HPDE6-E6E7 (cell line): ENCODE measurements at regions not wholly inside any gene's neighbourhood (a gene's known extent, or its start where the extent isn't known, plus 50 kb on each side); places are given as distances from the start of the nearest gene placed in this dataset.

Experiments
- DNase-seq: peaks from one replicate; pipeline ENCODE4 v3.0.0; 2011; ENCODE audit warnings: missing footprints; ENCODE audit errors: extremely low spot score

DNA sequence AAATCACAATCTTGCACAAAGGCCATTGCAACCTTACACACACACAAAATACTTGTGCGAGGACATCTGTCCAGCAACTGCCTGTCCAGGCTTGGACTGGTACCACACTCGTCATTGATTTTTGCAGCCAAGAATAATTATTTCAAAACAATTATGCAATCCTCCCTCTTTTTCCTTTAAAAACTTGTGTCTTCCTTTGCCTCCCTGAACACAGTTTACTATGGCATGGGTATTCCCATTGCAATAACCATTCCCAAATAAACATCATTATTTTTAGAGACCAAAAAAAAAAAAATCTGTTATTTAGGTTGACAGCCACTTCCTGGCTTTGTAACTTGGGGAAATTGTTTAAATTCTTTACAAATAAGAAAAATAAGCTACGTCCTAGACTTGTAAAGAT is 54.0 kb downstream of the C11orf91 start:
- no peak for DNase-seq

DNA sequence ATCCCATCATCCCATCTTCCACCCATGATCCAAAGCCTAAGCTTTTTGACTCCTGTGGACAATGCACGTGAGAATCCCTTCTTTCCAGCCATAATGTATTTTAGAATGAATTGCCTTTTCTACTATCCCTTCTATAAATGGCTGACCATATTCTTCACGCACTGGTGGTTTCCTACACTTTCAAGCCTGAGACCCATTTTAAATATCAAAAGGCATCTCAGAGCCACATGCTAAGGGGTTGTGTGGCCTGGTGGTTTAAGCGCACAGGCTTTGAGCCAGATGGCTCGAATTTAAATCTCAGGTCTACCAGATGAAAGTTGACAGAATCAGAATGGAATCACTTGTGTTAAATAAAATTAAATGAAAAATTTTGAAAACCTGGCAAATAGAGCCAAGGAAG is 54.5 kb downstream of the C11orf91 start:
- DNase-seq, result no peak

DNA sequence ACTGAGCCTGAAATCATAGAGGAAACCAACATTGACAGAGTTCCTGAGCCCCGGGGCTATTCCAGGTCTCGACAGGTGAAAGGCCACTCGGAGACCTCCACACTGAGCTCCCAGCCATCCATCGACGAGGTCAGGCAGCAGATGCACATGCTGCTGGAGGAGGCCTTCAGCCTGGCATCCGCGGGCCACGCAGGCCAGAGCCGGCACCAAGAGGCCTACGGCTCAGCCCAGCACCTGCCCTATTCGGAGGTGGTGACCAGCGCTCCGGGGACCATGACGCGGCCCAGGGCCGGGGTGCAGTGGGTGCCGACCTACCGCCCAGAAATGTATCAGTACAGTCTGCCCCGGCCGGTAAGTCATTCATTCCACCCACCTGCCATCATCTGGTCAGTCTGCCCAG is 54.9 kb downstream of the C11orf91 start:
- no peak for DNase-seq

DNA sequence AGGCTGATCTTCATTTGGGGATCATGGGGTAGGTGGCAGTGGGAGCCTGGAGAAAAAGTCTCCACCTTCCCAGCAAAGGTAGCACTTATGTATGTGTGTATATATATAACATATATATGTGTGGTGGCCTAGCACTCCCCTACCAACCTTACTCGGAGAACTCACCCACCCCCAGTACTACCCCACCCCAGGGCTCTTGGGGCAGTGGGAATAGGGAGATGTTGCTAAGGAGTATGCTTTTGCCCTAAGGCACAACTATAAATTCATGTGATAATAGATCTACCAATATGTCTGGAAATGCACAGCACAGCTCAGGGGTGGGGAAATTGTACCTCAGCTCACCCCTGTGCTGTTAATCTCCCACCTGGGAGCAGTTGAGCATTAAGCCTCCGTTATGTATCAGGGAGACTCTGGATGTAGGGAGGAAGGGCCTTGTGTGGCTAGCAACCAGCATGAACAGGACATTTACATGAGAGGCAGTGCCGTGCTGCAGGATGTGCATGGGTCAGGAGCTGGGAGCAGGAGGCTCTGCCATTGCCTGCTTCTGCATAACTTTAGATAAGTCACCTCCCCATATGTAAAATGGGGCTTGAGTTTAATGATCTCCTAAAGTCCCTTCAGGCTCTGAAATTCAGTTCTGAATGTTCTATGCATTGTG is 57.3 kb downstream of the C11orf91 start:
- DNase-seq, result no peak

DNA sequence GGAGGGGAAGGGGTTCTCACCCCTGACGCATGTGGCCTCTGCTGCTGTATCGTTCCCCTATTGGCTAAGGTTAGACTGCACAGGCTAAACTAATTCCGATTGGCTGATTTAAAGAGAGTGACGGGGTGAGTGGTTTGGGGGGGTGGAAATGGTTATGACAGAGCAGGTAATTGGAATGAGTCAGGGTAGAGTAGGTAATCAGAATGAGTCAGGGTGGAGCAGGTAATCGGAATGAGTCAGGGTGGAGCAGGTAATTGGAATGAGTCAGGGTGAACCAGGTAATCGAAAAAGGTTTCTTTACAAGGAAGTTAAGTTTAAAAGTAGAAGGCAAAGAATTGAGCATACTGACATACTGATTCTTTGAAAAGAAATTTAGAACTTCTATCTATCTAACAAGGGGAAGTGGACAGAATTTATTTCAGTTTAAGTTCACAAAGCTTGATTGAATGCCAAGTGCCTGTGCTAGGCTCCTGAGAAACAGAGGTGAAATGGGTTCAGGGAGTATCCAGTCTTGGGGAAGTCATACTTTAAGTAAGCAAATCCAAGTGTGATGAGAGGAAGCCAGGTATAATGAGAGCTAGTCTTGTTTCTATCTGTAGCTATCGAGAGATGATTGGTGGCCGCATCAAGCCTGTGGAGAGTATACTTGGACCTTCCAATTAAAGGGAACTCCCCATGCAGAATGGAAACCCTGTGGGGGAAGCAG is 58.0 kb downstream of the C11orf91 start:
- no peak for DNase-seq

DNA sequence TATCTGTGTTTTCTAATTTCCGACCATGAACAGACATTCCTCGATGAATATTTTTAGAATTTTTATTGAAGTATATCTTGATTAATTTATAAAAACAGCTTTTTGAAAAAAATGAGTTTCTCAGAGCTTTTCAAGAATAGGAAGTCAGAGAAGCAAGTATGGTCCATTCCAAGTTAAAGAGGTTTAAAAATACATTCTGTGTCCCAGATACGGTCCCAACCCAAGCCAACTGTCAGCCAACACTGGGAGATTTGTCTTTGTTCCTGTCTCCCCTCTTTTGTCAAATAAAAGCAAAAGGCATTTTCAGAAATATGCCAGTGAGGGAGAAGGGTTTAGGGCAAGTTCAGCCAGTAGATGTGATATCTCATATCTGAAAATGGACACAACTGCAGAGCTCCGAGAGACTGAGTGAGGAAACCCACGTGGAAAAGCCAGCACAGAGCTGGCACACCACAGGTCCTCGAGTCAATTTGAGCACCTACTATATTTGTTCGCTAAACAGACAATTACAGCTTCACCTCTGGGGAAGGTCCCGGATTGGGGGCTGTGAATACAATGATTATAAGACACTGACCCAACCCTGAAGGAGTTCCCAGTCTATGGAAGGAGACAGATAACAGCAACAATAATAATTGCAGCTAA is 59.8 kb downstream of the C11orf91 start:
- no peak for DNase-seq

DNA sequence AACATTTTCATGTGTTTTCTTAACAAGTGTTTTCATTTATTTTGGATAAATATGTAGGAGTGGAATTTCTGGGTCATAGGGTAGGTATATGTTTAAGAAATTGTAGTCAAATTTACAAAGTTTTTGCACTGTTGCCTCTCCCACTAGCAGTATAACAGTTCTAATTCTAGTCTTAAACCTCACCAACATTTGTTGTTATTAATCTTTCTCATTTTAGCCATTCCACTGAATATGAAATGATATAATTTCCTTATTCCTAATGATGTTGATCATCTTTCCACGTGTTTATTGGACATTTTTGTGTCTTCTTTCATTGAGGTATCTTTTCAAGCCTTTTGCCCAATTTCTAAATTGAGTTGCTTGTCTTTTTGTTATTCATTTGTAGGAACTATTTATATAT is 62.0 kb downstream of the C11orf91 start:
- DNase-seq, result no peak

DNA sequence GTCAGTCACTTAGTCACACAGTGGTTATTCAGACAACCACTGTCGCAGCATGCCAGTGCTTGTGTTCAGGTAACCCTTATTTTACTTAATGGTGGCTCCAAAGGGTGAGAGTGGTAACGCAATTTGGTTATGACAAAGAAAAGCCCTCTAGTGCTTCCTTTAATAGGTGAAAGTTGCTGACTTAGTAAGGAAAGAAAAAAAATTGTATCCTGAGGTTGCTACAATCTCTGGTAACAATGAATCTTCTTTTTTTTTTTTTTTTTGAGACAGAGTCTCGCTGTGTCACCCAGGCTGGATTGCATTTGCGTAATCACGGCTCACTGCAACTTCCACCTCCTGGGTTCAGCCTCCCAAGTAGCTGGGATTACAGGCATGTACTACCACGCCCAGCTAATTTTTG is 64.5 kb downstream of the C11orf91 start:
- DNase-seq, result no peak

DNA sequence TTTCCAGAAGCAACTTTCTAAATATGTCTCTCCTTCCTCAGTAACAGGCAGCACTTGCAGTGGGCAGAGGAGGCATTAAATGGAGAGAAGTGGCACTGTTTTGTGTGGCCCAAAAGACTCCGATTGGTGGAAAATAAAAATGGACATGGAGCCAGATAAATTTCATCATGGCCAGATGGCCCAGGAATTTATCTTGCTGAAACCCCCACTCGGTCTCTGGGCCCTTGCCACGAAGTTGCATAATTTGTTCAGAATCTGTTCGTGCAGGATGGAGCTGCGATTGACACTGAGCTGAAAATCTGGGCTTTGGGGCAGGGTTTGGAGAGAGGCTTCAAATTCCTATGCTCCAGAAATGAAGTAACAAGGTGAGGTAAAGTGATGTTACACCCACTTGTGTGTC is 65.5 kb downstream of the C11orf91 start:
- no peak for DNase-seq

DNA sequence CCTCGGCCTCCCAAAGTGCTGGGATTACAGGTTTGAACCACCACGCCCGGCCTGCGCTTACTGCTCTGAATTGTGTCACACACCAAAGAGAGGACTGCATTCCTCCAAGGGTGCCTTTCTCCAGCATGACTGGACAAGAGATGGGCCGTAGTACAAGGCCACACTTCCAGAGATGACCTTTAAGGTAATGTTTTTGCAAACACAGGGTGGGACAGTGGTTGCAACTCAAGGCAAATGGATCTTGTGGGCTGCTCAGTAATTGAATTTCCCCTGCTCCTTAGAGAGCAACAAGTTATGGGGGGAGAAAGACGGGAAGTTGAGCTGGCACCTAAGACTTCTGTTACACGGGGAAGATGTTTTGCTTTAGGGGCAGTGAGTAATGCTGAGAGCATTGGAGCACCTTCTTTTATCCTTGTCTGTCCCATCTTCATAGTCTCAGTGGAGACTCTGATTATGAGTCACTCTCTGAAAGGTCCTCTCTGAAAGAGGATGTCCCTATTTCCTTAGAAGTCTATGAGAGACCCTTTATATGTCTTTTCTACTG is 66.3 kb downstream of the C11orf91 start:
- DNase-seq, result peak; percentile 69

DNA sequence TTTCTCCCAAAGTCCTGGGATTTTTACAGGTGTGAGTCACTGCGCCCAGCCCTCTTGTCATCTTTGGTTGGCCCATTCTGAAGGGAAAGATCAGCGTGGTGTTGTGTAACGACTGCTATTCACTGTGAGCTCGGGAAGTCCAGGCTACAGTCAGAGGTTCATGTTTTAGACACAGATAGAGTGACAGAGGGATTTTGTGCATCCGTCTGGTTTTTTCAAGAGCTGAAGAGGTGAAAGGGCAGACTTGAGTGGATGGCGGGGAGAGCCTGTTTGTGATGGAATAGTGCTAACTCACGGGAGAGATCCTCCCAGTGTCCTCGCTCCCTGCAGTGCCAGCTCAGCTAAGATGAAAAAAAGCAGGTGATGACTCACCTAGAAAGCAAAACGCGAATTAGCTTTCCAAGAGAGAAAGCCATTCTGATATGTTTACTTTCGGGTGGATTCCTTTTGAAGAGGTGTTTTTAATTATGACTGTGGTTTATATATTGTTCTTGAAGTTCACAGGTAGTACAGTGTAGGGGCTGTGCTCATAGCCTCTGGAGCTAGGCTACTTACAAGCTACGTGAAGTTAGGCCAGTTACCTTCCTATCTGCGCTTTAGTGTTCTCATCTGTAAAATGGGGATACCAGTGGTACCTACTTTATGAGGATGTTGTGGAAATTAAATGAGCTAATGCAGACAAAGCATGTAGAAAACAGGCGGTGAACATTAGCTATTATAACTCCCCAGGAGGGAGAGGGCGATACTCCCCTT is 67.2 kb downstream of the C11orf91 start:
- peak; percentile 92 for DNase-seq

DNA sequence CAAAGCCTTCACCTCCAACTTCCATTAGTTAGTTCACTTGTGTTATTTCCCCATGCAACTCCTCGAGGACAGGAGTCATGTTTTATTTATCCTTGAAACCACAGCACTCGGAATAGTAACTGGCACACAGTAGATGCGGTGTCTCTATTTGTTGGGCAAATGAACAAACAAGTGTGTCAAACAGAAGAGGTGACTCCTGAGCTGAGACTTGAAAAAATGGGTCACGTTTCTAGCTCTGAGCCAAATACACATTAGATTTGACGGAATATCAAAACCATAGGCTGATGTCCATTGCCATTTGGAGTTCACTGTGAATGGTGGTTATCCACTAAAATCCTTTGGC is 68.9 kb downstream of the C11orf91 start:
- no peak for DNase-seq

DNA sequence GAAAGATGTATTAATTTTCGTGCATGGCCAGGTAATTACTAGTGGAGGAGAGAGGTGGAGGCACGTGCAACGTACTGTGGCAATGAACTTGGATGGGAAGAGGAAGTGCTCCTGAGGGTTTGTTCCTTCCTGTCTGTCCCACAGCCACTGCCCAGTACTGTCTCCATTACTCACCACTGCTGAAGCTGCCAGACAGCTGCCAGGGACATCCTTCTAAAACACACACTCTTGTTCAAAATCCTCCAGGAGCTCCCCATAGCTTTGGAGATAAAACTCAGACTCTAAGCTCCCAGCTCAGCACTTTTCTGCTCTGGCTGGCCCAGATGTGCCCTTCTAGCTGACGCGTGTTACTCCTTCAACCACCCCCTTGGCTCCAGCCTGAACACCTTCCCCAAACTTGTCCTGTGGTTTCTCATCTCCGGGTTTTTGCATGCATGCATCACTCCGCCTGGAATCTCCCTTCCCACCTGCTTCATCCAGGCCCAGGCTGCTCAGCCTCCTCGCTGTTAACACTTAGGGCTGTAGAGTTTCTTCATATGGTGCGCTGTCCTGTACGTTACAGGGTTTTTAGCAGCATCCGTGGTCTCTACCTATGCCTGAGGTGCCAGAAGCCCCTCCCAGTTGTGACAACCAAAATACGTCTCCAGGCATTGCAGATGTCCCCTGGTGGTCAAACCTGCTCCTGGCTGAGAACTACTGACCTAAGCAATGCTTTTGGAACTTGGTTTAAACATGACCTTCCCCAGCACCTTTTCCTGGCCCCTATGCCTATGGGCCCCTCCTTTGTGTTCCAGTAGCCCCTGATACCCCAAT is 69.5 kb downstream of the C11orf91 start:
- DNase-seq, result no peak

DNA sequence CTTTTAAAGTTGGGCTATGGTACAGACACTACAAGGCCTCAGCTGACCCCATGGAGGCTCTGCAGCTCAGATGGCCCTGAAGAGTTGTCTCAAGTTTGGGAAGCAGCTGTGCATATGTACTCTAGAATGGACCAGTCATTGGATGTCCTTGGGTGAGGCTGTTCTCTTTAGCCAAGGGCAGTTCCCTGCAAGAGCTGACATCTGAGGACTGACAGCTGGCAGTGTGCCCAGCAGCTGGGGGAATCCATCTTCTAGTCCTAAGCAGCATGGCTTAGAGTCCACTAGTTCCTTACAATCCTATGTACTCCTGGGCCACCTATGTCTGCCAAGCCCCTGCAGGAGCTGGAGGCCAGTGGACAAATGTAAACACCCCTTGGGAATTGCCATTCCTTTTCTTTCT is 76.5 kb downstream of the C11orf91 start:
- DNase-seq, result no peak

DNA sequence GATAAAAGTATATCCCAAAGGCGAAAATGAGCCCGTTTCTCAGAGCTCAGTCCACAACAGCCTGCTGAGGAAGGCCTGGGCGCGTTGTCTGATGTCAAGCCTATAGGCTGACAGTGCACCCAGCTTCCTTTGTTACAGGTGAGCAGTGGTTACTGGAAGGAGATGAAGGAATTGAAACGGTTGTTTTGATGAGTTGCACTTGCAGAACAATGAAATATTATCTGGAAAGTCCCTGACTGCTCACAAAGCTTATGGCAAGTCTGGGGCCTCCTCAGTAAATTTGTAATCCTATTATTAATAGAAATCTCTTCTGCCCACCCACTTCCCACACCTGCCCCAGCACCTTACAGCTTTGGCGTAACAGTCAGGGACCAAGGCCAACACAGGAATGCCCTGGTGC is 77.8 kb downstream of the C11orf91 start:
- no peak for DNase-seq

DNA sequence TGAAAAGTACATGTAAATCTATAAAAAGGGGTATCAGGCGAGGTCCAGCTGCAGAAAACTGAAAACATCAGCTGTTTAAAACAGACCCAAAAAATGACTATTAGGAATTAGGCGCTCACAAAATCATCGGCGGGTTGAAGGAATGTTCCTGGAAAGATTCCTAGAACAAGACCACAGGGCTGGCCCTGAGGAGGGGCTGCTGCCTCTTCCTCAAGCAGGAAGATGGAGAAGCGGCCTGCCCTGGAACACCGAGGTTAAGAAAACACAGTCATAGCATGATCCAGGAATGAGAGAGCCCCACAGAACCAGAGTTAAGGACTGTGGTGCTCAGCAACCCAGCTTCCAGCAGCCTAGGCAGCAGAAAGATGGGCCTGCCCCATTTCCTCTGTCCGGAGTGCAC is 78.4 kb downstream of the C11orf91 start:
- no peak for DNase-seq

DNA sequence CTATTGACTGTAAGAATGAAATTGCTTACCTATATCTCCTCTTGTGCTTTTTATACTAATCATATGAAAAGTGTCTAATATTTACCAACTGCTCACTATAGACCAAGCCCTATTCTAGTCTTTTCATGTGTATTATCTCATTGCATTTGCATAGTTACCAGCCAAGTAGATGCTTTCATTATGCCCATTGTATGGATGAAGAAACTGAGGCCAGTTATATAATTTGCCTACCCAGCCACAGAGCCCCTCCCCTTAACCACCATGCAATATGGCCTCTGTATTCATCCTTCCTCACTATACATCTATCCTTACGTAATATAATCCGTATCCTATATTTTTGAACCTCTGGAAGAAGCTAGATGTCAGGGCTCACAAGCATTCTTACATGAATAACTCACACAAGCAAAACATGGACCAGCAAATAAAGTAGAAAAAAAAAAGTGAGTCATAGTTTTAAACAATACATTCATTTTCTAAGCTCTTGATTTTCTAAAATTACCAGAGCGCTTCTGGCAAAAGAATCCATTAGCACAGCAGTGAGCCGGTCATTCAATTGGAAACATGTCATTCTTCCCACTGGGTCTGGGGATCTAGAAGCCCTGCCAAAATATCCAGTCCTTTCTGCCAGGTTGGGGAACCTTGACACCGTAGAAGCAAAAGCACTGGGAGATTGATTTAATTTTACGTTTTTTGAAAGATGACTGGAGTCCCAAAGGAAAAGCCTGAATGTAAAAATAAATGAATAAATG is 80.0 kb downstream of the C11orf91 start:
- DNase-seq, result no peak

DNA sequence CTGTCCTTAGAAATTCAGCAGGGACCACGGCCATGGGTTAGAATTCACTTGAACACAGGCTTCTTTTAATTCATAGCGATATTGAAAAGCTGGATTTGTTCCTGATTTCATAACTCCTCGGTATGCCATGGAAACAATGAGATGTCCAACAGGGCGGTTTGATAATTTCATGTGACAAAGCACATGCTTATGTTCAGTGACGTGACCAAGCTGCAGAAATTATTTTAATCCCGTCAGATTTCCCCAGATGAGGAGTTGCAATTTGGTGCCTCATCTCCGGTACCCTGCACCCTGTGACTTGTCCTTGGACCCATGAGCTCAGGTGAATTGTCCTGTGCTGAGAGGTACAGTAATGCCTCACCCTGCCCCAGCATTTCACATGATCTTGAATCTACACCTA is 81.7 kb downstream of the C11orf91 start:
- no peak for DNase-seq

DNA sequence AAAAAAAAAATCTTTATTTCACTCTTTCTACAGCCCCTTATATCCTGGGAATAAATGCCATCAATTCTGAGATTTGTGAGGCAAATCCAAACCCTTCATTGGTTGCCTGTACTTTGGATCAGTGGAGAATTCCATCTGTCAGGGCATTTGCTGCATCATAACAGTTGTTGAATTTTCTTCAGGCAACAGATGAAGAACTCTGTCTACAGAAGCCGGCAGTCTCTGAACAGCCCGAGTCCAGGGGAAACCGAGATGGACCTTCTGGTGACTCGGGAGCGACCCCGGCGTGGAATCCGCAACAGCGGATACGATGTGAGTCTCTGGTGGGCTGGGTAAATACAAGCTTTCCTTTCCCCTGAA is 82.3 kb downstream of the C11orf91 start:
- no peak for DNase-seq

DNA sequence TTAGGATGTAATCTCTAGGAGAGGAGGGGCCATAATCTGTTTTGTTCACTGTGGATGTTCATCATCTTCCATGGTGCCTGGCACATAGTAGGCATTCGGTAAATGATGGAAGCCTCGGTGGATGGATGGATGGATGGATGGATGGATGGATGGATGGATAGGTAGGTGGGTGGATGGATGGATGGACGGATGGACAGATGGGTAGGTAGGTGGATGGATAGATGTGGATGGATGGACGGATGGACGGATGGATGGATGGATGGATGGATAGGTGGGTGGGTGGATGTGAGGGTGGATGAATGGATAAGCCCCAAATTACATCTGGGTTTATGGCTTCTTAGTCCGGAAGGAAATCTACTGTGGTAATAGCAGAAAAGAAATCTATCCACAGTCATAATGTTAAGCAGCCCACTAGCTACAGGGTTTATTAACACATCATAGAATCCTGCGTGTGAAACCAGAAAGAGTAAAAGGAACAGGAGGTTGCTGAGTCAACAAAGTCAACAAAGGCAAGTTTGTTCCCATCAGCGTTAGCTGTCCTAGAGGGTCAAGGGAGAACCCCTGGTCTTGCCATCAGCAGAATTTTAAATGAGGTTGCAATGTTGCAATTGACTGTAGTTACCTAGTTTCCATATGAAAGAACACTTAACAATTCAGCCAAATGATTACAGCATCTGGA is 82.8 kb downstream of the C11orf91 start:
- DNase-seq, result no peak
